HG03045 (cell line): ENCODE measurements at regions not wholly inside any gene's neighbourhood (a gene's known extent, or its start where the extent isn't known, plus 50 kb on each side); places are given as distances from the start of the nearest gene placed in this dataset.

Experiments used
- ATAC-seq: cut with Tn5 transposase; IDR thresholded peaks from one replicate; pipeline ENCODE4 v1.9.1; 2021; ENCODE audit warnings: mild to moderate bottlenecking, moderate library complexity; ENCODE audit not compliant: unreplicated experiment

- no peak for ATAC-seq
Observed at GRCh38 chr18:42689310-42689709, 426.2 kb downstream of the RIT2 start.
